ENCODE measurements at regions not wholly inside any gene's neighbourhood (a gene's known extent, or its start where the extent isn't known, plus 50 kb on each side); places are given as distances from the start of the nearest gene placed in this dataset.
"Not testable (repeated sequence)": the region's sequence is repeated elsewhere in the genome, so short reads cannot be mapped to it uniquely, and the experiment has no call there.

- not testable (repeated sequence) for DNase-seq; H3K79me2 ChIP-seq (ENCODE audit: insufficient read depth, low read length); H2AFZ ChIP-seq (ENCODE audit: low read depth, low read length)
These were observed 156.4 kb downstream of the SPDYE17 start for GRCh38 chr7:76875760-76876159.

GRCh38 chr7:76870504-76870808, 161.7 kb downstream of the SPDYE17 start:
- not testable (repeated sequence) for ATAC-seq (ENCODE audit: insufficient read depth, low read depth); H3K36me3 ChIP-seq (ENCODE audit: insufficient read depth, low read length); H3K4me3 ChIP-seq (ENCODE audit: low read depth in 1 of 2, low read length in 2 of 2); DNase-seq; H3K27me3 ChIP-seq (ENCODE audit: insufficient read depth, low read length, poor library complexity); H3K4me1 ChIP-seq (ENCODE audit: insufficient read depth, low read length); H3K4me2 ChIP-seq (ENCODE audit: insufficient read depth, low read length); H3K9me3 ChIP-seq (ENCODE audit: insufficient read depth, low read length, severe bottlenecking); H3K27ac ChIP-seq (ENCODE audit: low read length); H4K20me1 ChIP-seq (ENCODE audit: insufficient read depth, low read length); H3K9ac ChIP-seq (ENCODE audit: low read depth, low read length); H3K79me2 ChIP-seq (ENCODE audit: insufficient read depth, low read length); H2AFZ ChIP-seq (ENCODE audit: low read depth, low read length)

More at GRCh38 chr7:76875760-76876159, 156.4 kb downstream of the SPDYE17 start:
- H3K27me3 ChIP-seq (ENCODE audit: insufficient read depth, low read length, poor library complexity); H3K4me2 ChIP-seq (ENCODE audit: insufficient read depth, low read length); H3K4me3 ChIP-seq (ENCODE audit: low read depth in 1 of 2, low read length in 2 of 2); H3K4me1 ChIP-seq (ENCODE audit: insufficient read depth, low read length); H3K27ac ChIP-seq (ENCODE audit: low read length); ATAC-seq (ENCODE audit: insufficient read depth, low read depth); H4K20me1 ChIP-seq (ENCODE audit: insufficient read depth, low read length); H3K36me3 ChIP-seq (ENCODE audit: insufficient read depth, low read length); H3K9ac ChIP-seq (ENCODE audit: low read depth, low read length); H3K9me3 ChIP-seq (ENCODE audit: insufficient read depth, low read length, severe bottlenecking): not testable (repeated sequence)

- H3K4me1 ChIP-seq (ENCODE audit: insufficient read depth, low read length); H2AFZ ChIP-seq (ENCODE audit: low read depth, low read length); H3K27me3 ChIP-seq (ENCODE audit: insufficient read depth, low read length, poor library complexity); H3K4me2 ChIP-seq (ENCODE audit: insufficient read depth, low read length); ATAC-seq (ENCODE audit: insufficient read depth, low read depth); H3K9ac ChIP-seq (ENCODE audit: low read depth, low read length); H3K27ac ChIP-seq (ENCODE audit: low read length); DNase-seq; H3K79me2 ChIP-seq (ENCODE audit: insufficient read depth, low read length); H4K20me1 ChIP-seq (ENCODE audit: insufficient read depth, low read length); H3K36me3 ChIP-seq (ENCODE audit: insufficient read depth, low read length); H3K9me3 ChIP-seq (ENCODE audit: insufficient read depth, low read length, severe bottlenecking); H3K4me3 ChIP-seq (ENCODE audit: low read depth in 1 of 2, low read length in 2 of 2): not testable (repeated sequence)
These were observed 164.7 kb downstream of the SPDYE17 start for GRCh38 chr7:76867364-76867889.

- H3K4me3 ChIP-seq (ENCODE audit: low read depth in 1 of 2, low read length in 2 of 2); H3K9ac ChIP-seq (ENCODE audit: low read depth, low read length); H3K27me3 ChIP-seq (ENCODE audit: insufficient read depth, low read length, poor library complexity); H3K36me3 ChIP-seq (ENCODE audit: insufficient read depth, low read length); H3K9me3 ChIP-seq (ENCODE audit: insufficient read depth, low read length, severe bottlenecking); ATAC-seq (ENCODE audit: insufficient read depth, low read depth); H3K4me2 ChIP-seq (ENCODE audit: insufficient read depth, low read length); H2AFZ ChIP-seq (ENCODE audit: low read depth, low read length); DNase-seq; H3K27ac ChIP-seq (ENCODE audit: low read length); H4K20me1 ChIP-seq (ENCODE audit: insufficient read depth, low read length); H3K4me1 ChIP-seq (ENCODE audit: insufficient read depth, low read length); H3K79me2 ChIP-seq (ENCODE audit: insufficient read depth, low read length): not testable (repeated sequence)
These were observed 168.9 kb downstream of the SPDYE17 start for GRCh38 chr7:76863150-76863773.

- H4K20me1 ChIP-seq (ENCODE audit: insufficient read depth, low read length); H3K4me2 ChIP-seq (ENCODE audit: insufficient read depth, low read length); H3K36me3 ChIP-seq (ENCODE audit: insufficient read depth, low read length); H3K79me2 ChIP-seq (ENCODE audit: insufficient read depth, low read length); H3K4me1 ChIP-seq (ENCODE audit: insufficient read depth, low read length); DNase-seq; H3K27me3 ChIP-seq (ENCODE audit: insufficient read depth, low read length, poor library complexity); H3K27ac ChIP-seq (ENCODE audit: low read length); ATAC-seq (ENCODE audit: insufficient read depth, low read depth); H3K9me3 ChIP-seq (ENCODE audit: insufficient read depth, low read length, severe bottlenecking); H3K4me3 ChIP-seq (ENCODE audit: low read depth in 1 of 2, low read length in 2 of 2); H2AFZ ChIP-seq (ENCODE audit: low read depth, low read length); H3K9ac ChIP-seq (ENCODE audit: low read depth, low read length): not testable (repeated sequence)
These were observed 169.9 kb downstream of the SPDYE17 start for GRCh38 chr7:76862241-76862640.

GRCh38 chr7:76859933-76860332, 172.2 kb downstream of the SPDYE17 start:
- H3K36me3 ChIP-seq (ENCODE audit: insufficient read depth, low read length); H3K27ac ChIP-seq (ENCODE audit: low read length); H2AFZ ChIP-seq (ENCODE audit: low read depth, low read length); H3K4me2 ChIP-seq (ENCODE audit: insufficient read depth, low read length); H4K20me1 ChIP-seq (ENCODE audit: insufficient read depth, low read length); H3K4me3 ChIP-seq (ENCODE audit: low read depth in 1 of 2, low read length in 2 of 2); H3K4me1 ChIP-seq (ENCODE audit: insufficient read depth, low read length); H3K79me2 ChIP-seq (ENCODE audit: insufficient read depth, low read length); ATAC-seq (ENCODE audit: insufficient read depth, low read depth); DNase-seq; H3K9me3 ChIP-seq (ENCODE audit: insufficient read depth, low read length, severe bottlenecking); H3K9ac ChIP-seq (ENCODE audit: low read depth, low read length); H3K27me3 ChIP-seq (ENCODE audit: insufficient read depth, low read length, poor library complexity): not testable (repeated sequence)

- not testable (repeated sequence) for H3K4me3 ChIP-seq (ENCODE audit: low read depth in 1 of 2, low read length in 2 of 2); H3K27ac ChIP-seq (ENCODE audit: low read length); H3K4me1 ChIP-seq (ENCODE audit: insufficient read depth, low read length); H3K9ac ChIP-seq (ENCODE audit: low read depth, low read length); H3K79me2 ChIP-seq (ENCODE audit: insufficient read depth, low read length); H3K4me2 ChIP-seq (ENCODE audit: insufficient read depth, low read length); H2AFZ ChIP-seq (ENCODE audit: low read depth, low read length); DNase-seq; H4K20me1 ChIP-seq (ENCODE audit: insufficient read depth, low read length); H3K27me3 ChIP-seq (ENCODE audit: insufficient read depth, low read length, poor library complexity); ATAC-seq (ENCODE audit: insufficient read depth, low read depth); H3K9me3 ChIP-seq (ENCODE audit: insufficient read depth, low read length, severe bottlenecking); H3K36me3 ChIP-seq (ENCODE audit: insufficient read depth, low read length)
These were observed 177.5 kb downstream of the SPDYE17 start for GRCh38 chr7:76854631-76855030.

DNA sequence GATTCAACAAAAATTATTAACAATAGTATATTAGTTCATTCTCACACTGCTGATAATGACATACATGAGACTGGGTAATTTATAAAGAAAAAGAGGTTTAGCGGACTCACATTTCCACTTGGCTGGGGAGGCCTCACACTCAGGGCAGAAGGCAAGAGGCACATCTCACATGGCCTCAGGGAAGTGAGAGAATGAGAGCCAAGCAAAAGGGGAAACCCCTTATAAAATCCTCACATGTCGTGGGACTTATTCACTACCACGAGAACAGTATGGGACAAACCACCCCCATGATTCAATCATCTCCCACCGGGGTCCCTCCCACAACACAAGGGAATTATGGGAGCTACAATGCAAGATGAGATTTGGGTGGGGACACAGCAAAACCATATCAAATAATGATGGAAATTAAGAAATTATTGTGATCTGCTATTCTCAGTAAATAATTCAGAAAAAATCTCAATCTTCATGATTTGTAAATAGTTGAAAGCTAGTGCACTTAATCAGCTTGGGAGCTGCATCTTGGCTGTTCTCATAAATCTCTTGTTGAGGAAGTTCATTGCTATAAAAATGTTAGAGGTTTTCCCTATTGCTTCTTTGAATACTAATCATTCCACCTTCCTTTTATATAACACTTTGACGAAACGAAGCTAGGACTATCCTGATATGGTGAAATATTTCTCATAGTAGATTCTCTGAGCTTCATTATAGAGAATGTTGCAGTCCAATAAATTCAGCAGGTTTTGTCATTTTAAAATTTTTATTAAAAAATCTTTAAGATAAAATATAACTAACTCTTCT, 179.2 kb downstream of the SPDYE17 start:
- ATAC-seq (ENCODE audit: insufficient read depth, low read depth); H2AFZ ChIP-seq (ENCODE audit: low read depth, low read length); H3K9me3 ChIP-seq (ENCODE audit: insufficient read depth, low read length, severe bottlenecking); H3K79me2 ChIP-seq (ENCODE audit: insufficient read depth, low read length); H3K9ac ChIP-seq (ENCODE audit: low read depth, low read length); H3K4me1 ChIP-seq (ENCODE audit: insufficient read depth, low read length); DNase-seq; H3K36me3 ChIP-seq (ENCODE audit: insufficient read depth, low read length); H3K27me3 ChIP-seq (ENCODE audit: insufficient read depth, low read length, poor library complexity); H3K4me2 ChIP-seq (ENCODE audit: insufficient read depth, low read length); H4K20me1 ChIP-seq (ENCODE audit: insufficient read depth, low read length); H3K4me3 ChIP-seq (ENCODE audit: low read depth in 1 of 2, low read length in 2 of 2); H3K27ac ChIP-seq (ENCODE audit: low read length): not testable (repeated sequence)

All from DND-41 (cell line).